SW480 (cell line): ENCODE measurements at regions not wholly inside any gene's neighbourhood (a gene's known extent, or its start where the extent isn't known, plus 50 kb on each side); places are given as distances from the start of the nearest gene placed in this dataset.

ENCODE experiments used
- DNase-seq: peaks from one replicate; pipeline ENCODE4 v3.0.0-alpha.2; 2016; ENCODE audit warnings: low spot score

GRCh38 chr22:22421392-22421791 lies 87.2 kb downstream of the ZNF280B start:
- no peak for DNase-seq

DNA sequence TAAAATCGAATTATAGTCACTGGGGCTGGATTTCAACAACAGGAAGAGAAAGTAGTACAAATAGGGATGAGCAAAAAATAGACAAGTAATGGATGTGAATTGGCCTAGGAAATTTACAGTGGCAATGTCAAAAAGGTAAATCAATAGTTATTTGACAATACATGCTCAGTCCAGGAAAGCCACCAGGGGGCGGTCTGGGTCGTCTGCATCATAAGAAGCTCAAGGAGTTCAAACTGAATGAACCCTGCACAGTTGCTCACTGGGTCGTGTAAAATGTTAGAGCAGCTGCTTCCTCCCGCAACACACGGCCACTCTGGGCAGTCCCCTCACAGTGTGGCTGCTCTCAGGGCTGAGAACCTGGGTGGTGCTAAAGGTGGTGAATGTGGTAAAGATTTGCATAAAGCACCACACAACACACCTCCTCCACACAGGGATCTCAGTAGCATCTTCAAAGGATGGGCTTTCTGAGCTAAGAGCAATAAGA lies 85.9 kb downstream of the ZNF280B start:
- DNase-seq, result peak; percentile 46

DNA sequence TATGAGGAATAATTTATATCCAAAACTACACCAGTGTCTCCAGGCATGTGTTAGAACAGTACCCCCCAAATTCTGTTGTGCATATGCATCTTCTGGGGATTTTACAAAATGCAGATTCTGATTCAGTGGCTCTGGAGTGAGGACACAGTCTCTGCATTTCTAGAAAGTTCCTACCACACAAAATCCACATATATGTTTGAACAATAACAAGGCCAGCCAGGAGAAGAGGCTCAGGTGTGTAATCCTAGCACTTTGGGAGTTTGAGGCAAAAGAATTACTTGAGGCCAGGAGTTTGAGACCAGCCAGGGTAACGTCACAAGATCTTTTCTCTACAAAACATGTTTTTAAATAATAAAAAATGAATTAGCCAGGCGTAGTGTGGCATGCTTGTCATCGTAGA lies 84.9 kb downstream of the ZNF280B start:
- DNase-seq, result no peak

DNA sequence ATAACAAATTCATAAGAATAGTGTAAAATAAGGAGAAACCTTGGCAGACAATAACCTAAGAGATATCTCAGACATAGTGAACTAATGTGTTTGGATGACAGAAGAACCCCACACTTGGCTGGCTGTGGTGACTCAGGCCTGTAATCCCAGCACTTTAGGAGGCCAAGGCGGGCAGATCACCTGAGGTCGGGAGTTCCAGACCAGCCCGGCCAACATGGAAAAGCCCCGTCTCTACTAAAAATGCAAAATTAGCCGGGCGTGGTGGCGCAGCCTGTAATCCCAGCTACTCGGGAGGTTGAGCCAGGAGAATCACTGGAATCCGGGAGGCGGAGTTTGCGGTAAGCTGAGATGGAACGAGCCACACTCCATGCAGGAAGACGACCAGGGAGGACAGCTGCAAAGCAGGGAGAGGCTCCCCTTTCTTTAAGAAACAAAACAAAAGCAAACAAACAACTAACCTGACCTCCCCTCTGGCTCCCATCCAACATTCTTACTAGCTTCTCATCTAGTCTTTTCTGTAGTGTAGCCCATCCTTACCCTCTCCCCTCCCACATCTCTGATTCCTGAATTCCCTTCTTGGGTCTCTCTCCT lies 84.2 kb downstream of the ZNF280B start:
- no peak for DNase-seq

DNA sequence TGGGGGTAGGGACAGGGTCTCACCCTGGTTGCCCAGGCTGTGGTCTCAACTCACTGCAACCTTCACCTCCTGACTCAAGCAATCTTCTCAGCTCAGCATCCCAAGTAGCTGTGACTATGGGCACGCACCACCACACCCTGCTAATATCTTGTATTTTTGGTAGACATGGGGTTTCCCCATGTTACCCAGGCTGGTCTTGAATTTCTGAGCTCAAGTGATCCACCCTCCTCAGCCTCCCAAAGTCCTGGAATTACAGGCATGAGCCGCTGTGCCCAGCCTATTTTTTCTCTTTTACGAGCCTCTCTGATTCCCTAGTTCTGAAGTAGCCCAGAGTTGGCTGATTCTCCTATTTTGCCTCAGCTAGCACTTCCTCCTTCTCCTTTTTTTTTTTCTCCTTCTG lies 83.6 kb downstream of the ZNF280B start:
- DNase-seq, result no peak

GRCh38 chr22:22425356-22425755 lies 83.2 kb downstream of the ZNF280B start:
- DNase-seq, result no peak

GRCh38 chr22:22425783-22426624 lies 82.5 kb downstream of the ZNF280B start:
- no peak for DNase-seq

DNA sequence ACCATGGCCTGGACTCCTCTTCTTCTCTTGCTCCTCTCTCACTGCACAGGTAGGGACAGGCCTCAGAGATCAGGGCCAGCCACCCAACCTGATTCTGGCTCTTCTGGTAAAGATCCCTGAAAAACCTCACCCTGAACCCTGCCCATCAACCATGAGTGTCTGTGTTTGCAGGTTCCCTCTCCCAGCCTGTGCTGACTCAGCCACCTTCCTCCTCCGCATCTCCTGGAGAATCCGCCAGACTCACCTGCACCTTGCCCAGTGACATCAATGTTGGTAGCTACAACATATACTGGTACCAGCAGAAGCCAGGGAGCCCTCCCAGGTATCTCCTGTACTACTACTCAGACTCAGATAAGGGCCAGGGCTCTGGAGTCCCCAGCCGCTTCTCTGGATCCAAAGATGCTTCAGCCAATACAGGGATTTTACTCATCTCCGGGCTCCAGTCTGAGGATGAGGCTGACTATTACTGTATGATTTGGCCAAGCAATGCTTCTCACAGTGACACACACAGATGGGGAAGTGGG lies 80.9 kb downstream of the ZNF280B start:
- no peak for DNase-seq

- DNase-seq, result no peak
Observed at GRCh38 chr22:22428222-22429098, 80.1 kb downstream of the ZNF280B start.

DNA sequence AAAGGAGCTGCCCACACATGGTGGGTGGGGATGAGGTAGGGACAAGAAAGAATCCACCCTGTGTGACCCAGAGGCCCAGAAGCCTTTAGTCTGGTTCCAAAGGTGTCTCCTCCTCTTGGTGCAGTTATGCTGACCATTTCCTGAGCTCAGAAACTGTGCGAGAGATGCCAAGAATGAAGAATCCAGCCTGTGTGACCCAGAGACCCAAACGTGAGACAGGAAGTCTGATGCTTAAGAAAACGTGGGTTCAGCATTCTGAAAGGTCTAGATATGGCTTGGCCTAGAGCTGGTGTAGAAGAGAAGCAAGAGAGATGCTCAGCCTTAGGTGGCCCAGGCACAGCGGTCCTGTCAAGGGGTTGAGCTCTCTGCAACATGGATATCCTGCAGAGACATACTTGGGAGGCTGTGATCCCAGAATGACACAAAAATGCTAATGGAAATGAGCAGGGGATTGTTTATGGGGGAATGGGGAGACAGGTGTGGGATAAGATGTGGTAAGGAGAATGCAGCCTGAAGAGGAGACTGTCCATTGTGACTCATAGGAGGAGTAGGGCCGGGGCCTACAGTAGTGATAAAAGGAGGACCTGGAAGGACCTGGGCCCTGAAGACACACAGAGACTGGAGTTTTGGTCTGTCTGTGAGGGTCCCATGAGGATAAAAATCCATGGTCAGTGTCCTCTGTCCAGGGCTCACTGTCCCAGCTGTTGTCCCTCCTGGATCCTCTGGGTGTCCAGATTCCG lies 79.0 kb downstream of the ZNF280B start:
- no peak for DNase-seq

DNA sequence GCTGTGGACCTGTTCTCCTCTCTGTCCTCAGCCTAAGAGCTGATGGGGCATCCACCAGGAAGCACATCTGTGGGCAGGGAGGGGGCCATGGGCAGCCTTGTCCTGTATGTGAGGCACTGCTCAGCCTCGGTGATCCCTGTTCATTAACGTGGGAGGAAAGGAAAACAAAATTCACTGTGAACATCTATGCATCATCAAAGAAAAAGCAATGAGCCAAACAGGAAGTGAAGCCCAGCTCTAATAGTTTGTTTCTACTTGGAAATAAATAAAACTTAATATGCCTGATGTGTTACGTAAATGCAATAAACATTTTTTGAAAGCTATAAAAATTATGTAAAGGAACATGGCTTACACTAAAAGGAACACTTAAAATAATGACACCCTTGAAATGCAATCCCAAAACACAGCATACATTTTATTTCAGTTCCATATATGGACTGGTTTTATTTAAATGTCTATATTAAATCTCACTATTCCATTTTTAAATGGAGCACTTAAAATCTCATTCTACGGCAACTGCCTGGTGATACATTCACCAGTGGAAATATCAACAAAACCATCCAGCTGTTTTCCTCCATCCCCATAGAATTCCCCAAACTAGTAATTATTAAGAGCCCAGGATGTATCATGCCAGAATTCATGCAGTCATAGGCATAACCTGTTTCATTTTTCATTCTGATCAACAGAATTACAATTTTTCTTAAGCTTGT lies 78.3 kb downstream of the ZNF280B start:
- no peak for DNase-seq

GRCh38 chr22:22431271-22432220 lies 77.0 kb downstream of the ZNF280B start:
- DNase-seq, result peak; percentile 31

DNA sequence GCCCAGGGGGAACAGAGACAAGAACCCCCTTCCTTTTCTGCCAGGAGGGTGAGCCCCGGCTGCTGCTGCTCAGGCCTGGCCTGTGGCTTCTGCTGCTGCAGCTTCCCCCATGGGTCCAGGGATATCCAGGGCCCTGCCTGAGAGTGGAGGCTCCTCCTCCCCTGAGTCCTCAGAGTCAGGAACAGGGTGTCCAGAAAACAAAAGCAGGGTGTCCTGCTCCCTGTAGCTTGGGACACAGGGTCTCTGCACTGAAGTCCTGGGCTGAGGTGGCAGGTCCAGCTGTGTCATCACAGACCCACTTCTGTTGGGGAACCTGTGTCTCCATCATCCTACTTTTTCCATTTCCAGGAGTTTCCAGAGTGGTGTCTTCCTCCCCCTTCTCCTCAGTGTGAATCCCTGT lies 76.1 kb downstream of the ZNF280B start:
- DNase-seq, result no peak

DNA sequence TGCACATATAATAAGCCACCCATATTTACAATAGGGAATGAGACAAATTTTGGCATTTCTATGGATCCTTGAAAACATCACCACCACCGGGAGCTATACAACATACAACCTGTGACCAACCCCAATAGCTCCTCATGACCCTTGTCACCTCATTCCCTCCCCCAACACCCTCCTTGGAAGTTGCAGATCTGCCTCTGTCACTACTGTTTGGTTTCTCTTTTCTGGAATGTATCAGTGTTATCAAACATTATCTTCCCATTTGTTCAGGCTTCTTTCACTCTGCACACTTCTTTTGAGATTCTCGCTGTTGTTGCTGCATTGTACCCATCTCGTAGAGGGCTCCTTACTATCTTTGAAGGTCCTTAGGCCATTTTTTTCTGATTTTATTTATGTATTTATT lies 75.6 kb downstream of the ZNF280B start:
- DNase-seq, result no peak

GRCh38 chr22:22433770-22434169 lies 74.8 kb downstream of the ZNF280B start:
- no peak for DNase-seq
